Uterus (tissue), 2 donors: ENCODE measurements at regions not wholly inside any gene's neighbourhood (a gene's known extent, or its start where the extent isn't known, plus 50 kb on each side); places are given as distances from the start of the nearest gene placed in this dataset.

ENCODE experiments used
- POLR2A ChIP-seq, 2 donors: fragments of 450-650 bp; IDR thresholded peaks; one replicate each; pipeline ENCODE4 v1.6.1; 2016; ENCODE audit warnings: antibody characterized with exemption in 2 of 2, mild to moderate bottlenecking in 1 of 2, moderate library complexity in 1 of 2
- TF ChIP-seq, protein P1 (sequence below), 4 experiments: fragments of 200-600 bp in 2 of 4; fragments of 450-650 bp in 2 of 4; sonication (generic) in 2 of 4; IDR thresholded peaks; one replicate each; pipeline ENCODE4 v1.5.1; 2016 to 2019; ENCODE audit warnings: antibody characterized with exemption in 4 of 4, mild to moderate bottlenecking in 2 of 4, moderate library complexity in 1 of 4

DNA sequence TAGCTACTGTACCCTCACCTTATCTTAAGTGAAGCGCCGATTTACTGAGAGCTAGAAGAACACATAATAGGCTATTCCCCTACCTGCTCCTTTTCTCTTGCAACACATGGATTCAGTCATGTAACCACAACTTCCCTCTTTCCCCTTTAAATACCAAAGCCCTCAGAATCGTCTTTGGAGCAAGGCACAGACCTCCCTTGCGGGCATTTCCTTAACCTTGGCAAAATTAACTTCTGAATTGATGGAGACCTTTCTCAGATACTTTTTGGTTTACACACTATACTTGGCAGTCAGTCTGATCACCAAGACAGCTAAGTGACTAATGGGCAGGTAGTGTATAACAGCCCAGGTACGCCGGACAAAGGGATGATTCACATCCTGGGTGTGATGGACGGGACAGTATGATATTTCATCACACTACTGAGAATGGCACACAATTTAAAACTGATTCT lies 72.7 kb upstream of the SEC61G start:
- TF ChIP-seq, protein P1, sequence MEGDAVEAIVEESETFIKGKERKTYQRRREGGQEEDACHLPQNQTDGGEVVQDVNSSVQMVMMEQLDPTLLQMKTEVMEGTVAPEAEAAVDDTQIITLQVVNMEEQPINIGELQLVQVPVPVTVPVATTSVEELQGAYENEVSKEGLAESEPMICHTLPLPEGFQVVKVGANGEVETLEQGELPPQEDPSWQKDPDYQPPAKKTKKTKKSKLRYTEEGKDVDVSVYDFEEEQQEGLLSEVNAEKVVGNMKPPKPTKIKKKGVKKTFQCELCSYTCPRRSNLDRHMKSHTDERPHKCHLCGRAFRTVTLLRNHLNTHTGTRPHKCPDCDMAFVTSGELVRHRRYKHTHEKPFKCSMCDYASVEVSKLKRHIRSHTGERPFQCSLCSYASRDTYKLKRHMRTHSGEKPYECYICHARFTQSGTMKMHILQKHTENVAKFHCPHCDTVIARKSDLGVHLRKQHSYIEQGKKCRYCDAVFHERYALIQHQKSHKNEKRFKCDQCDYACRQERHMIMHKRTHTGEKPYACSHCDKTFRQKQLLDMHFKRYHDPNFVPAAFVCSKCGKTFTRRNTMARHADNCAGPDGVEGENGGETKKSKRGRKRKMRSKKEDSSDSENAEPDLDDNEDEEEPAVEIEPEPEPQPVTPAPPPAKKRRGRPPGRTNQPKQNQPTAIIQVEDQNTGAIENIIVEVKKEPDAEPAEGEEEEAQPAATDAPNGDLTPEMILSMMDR (IDR thresholded peaks at IDR 0.05), result no peak
- no peak for TF ChIP-seq POLR2A (IDR thresholded peaks at IDR 0.05)
